DMS79 treated with DMSO at 0.1 percent for 48 hours (cell line): ENCODE measurements at regions not wholly inside any gene's neighbourhood (a gene's known extent, or its start where the extent isn't known, plus 50 kb on each side); places are given as distances from the start of the nearest gene placed in this dataset.

Experiments
- DNase-seq: peaks from one replicate; lab custom pipeline; 2025; lab: John Stamatoyannopoulos, UW

- no peak for DNase-seq
Observed at GRCh38 chr20:50378170-50379000, 131.8 kb upstream of the PTPN1 start.

GRCh38 chr20:50379049-50379990, 130.9 kb upstream of the PTPN1 start:
- DNase-seq, result peak; percentile 64

- no peak for DNase-seq
Observed at GRCh38 chr20:50379991-50380696, 130.0 kb upstream of the PTPN1 start.

GRCh38 chr20:50380697-50381040, 129.5 kb upstream of the PTPN1 start:
- no peak for DNase-seq

- DNase-seq, result no peak
Observed at GRCh38 chr20:50381075-50381732, 129.0 kb upstream of the PTPN1 start.

- no peak for DNase-seq
Observed at GRCh38 chr20:50381771-50382593, 128.2 kb upstream of the PTPN1 start.

- no peak for DNase-seq
Observed at GRCh38 chr20:50385733-50386640, 124.2 kb upstream of the PTPN1 start.

GRCh38 chr20:50386641-50386960, 123.6 kb upstream of the PTPN1 start:
- no peak for DNase-seq

GRCh38 chr20:50387218-50387995, 122.8 kb upstream of the PTPN1 start:
- DNase-seq, result no peak

- no peak for DNase-seq
Observed at GRCh38 chr20:50387996-50388332, 122.2 kb upstream of the PTPN1 start.

- no peak for DNase-seq
Observed at GRCh38 chr20:50388733-50389437, 121.3 kb upstream of the PTPN1 start.

- DNase-seq, result no peak
Observed at GRCh38 chr20:50389438-50389807, 120.8 kb upstream of the PTPN1 start.

- no peak for DNase-seq
Observed at GRCh38 chr20:50389808-50390684, 120.1 kb upstream of the PTPN1 start.

- no peak for DNase-seq
Observed at GRCh38 chr20:50390685-50391443, 119.3 kb upstream of the PTPN1 start.

GRCh38 chr20:50391444-50392137, 118.6 kb upstream of the PTPN1 start:
- no peak for DNase-seq

GRCh38 chr20:50392138-50392866, 117.9 kb upstream of the PTPN1 start:
- DNase-seq, result no peak
